Activated CD8-positive, alpha-beta T cell treated with anti-CD3 and anti-CD28 coated beads, Interleukin-2, amount 10 ng/mL, durations not matched to agents 7 days and 5 days (primary cell): ENCODE measurements at regions not wholly inside any gene's neighbourhood (a gene's known extent, or its start where the extent isn't known, plus 50 kb on each side); places are given as distances from the start of the nearest gene placed in this dataset.
A peak's percentile ranks its signal among the peaks of the same experiment; 100 is the strongest.

Experiments
- ATAC-seq: fragments of 150-1000 bp; cut with Tn5 transposase; one replicate; pipeline ENCODE4 v1.10.0; 2021; ENCODE audit warnings: moderate library complexity
- CTCF ChIA-PET: fragments of 350-600 bp; sonication (Branson Sonifier 250); formaldehyde crosslinking; loops from one replicate; lab custom pipeline; 2021; ENCODE audit warnings: antibody characterized with exemption; lab: Charles Lee
- POLR2A ChIA-PET: fragments of 350-600 bp; sonication (Branson Sonifier 250); formaldehyde crosslinking; loops from one replicate; lab custom pipeline; 2021; ENCODE audit warnings: antibody characterized with exemption; lab: Charles Lee
- DNase-seq: peaks from one replicate; pipeline ENCODE4 v3.0.0-alpha.2; 2020
- H3K27ac Mint-ChIP-seq: one replicate; pipeline ENCODE4 v1.8.0; 2021; ENCODE audit warnings: mild to moderate bottlenecking, mixed read lengths
- H3K27me3 Mint-ChIP-seq: one replicate; pipeline ENCODE4 v1.8.0; 2021; ENCODE audit warnings: low read depth, mixed read lengths
- H3K36me3 Mint-ChIP-seq: one replicate; pipeline ENCODE4 v1.8.0; 2021; ENCODE audit warnings: low read depth, mixed read lengths
- H3K4me1 Mint-ChIP-seq: one replicate; pipeline ENCODE4 v1.8.0; 2021; ENCODE audit warnings: low read depth, mixed read lengths
- H3K4me3 Mint-ChIP-seq: one replicate; pipeline ENCODE4 v1.8.0; 2021; ENCODE audit warnings: mild to moderate bottlenecking, mixed read lengths
- H3K9me3 Mint-ChIP-seq: one replicate; pipeline ENCODE4 v1.8.0; 2022; ENCODE audit warnings: mixed read lengths; ENCODE audit not compliant: insufficient read depth

GRCh38 chr6:26205161-26205624, 118.0 kb downstream of the HFE start:
- CTCF ChIA-PET = interaction anchor here (0.8 to 1.3 kb wide), 3 partner anchors 11 to 29 kb away, joined by 3 to 12 read pairs (median 3); a partner anchor contains a TSS
- H3K4me3 Mint-ChIP-seq = no peak overlapping the region
- DNase-seq (peak; percentile 92), ATAC-seq (peak; percentile 61)
- peaks cover 4% of the 10 kb centered on the region for H3K9me3 Mint-ChIP-seq
- H3K27ac Mint-ChIP-seq = no peak overlapping the region
- POLR2A ChIA-PET = interaction anchor here (0.6 to 30.7 kb wide), 28 partner anchors 10 to 1684 kb away, joined by 3 to 2224 read pairs (median 10); partner anchors contain the start of gene HMGN4
- no peaks in the 10 kb centered on the region for H3K36me3 Mint-ChIP-seq
- peaks cover 36% of the 10 kb centered on the region for H3K4me1 Mint-ChIP-seq
- no peaks in the 10 kb centered on the region for H3K27me3 Mint-ChIP-seq

DNA sequence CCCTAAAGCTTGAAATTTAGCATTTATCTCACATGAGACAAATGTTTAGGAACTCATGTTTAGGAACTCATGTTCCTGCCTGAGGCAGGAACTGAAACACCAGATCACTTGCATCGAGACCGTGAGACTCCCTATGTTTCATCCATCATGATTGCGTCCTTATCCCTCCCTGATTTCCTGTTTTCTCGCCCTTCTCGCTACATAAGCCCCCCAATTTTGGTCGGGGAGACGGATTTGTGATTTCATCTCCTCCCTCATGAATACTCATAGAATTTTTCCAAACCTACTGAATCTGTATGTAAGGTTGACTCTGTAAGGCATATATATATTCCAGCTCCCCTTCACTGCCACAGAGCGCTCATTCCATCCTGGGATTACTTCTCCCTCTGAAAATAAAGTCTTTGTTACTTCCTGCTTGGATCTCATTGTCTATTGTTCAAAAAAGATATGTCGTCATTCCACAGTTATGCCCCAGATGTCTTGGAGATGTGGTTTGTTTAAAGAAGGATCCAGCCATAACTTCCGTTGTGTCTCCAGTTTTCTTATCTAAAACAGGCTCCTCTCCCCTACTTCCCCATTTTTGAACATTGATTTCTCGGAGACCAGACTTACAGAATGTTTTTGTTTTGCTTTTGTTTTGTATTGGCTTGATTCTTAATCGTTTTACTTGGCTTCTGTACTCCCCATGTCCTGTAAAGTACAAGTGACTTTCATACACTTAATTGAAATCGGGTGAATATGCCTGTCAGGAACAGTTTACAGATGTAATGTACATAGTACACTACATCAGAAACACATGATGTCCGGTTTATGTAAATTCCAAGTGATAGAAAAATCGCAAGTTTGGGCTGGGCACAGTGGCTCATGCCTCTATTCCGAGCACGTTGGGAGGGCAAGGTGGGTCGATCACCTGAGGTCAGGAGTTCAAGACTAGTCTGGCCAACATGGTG, 118.7 kb downstream of the HFE start:
- Mint-ChIP-seq H3K4me3 (no peak overlapping the region), H3K27ac (no peak overlapping the region), H3K4me1 (peaks cover 34% of the 10 kb centered on the region), H3K27me3 (no peaks in the 10 kb centered on the region), H3K9me3 (peaks cover 4% of the 10 kb centered on the region), H3K36me3 (no peaks in the 10 kb centered on the region)
- DNase-seq (peak; percentile 33), ATAC-seq (peak; percentile 3)
- POLR2A ChIA-PET = interaction anchor here (0.6 to 30.7 kb wide), 28 partner anchors 10 to 1684 kb away, joined by 3 to 2224 read pairs (median 10); partner anchors contain the start of gene HMGN4
- CTCF ChIA-PET = interaction anchor here (0.8 to 1.9 kb wide), 4 partner anchors 11 to 29 kb away, joined by 3 to 12 read pairs (median 6); a partner anchor contains a TSS

DNA sequence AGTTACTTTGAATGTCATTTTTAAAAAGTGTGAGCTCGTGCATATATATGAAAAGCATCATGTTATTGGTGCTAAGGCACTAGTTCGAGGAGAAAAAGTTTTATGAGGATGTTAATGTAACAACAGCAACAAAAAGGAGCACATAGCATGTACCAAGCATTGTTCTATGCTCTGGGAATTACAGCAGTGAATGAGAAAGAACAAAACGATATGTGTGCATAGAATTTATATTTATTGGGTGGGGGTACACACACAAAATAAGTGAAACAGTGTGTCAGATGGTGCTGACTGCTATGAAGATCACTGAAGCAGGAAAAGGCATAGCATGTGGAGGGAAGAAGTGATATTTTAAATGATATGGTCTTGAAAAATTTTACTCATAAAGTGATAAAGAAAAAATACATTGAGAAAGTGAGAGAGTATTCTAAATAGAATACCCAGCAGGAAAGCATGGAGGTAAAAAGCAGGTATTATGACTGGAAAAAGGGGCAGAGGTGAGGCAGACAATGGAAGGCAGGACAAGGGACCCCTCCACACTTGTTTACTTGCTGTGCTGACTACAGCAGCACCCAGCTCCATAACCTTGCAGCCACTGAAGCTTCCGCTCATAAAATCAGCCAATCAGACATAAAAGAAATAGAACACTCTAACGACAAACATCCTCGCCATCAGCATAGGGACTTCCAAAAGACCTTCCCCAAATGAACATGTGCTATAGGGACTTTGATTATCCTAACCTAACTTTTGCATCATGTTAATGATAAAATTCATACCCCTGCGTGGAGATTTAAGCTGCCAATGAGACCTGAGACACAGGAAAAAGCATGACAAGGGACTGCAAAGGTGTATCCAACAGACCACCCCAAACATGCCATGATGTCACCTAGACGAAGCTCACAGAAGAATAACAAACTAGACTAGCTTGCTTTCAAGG, 119.9 kb downstream of the HFE start:
- no peak for ATAC-seq
- no peaks in the 10 kb centered on the region for H3K27me3 Mint-ChIP-seq
- no peak overlapping the region for H3K27ac Mint-ChIP-seq
- ChIA-PET CTCF (interaction anchor here (0.7 to 1.9 kb wide), 2 partner anchors 10 to 65 kb away, joined by 3 to 9 read pairs; a partner anchor contains a TSS), POLR2A (interaction anchor here (0.6 to 30.7 kb wide), 13 partner anchors 8 to 185 kb away, joined by 3 to 2224 read pairs (median 19); a partner anchor contains a TSS)
- peaks cover 4% of the 10 kb centered on the region for H3K9me3 Mint-ChIP-seq
- H3K36me3 Mint-ChIP-seq = no peaks in the 10 kb centered on the region
- H3K4me3 Mint-ChIP-seq = no peak overlapping the region
- H3K4me1 Mint-ChIP-seq = peaks cover 26% of the 10 kb centered on the region
- peak; percentile 13 for DNase-seq

GRCh38 chr6:26211963-26212362, 124.7 kb downstream of the HFE start:
- ChIA-PET CTCF (no interaction called here), POLR2A (interaction anchor here (27.2 to 30.7 kb wide), 2 partner anchors 16 to 23 kb away, joined by 1100 to 2224 read pairs; a partner anchor contains a TSS)
- ATAC-seq (no peak), DNase-seq (no peak)
- H3K4me3 Mint-ChIP-seq = no peak overlapping the region
- peaks cover 24% of the 10 kb centered on the region for H3K4me1 Mint-ChIP-seq
- no peak overlapping the region for H3K27ac Mint-ChIP-seq
- H3K36me3 Mint-ChIP-seq = no peaks in the 10 kb centered on the region
- H3K9me3 Mint-ChIP-seq = peaks cover 4% of the 10 kb centered on the region
- no peaks in the 10 kb centered on the region for H3K27me3 Mint-ChIP-seq

DNA sequence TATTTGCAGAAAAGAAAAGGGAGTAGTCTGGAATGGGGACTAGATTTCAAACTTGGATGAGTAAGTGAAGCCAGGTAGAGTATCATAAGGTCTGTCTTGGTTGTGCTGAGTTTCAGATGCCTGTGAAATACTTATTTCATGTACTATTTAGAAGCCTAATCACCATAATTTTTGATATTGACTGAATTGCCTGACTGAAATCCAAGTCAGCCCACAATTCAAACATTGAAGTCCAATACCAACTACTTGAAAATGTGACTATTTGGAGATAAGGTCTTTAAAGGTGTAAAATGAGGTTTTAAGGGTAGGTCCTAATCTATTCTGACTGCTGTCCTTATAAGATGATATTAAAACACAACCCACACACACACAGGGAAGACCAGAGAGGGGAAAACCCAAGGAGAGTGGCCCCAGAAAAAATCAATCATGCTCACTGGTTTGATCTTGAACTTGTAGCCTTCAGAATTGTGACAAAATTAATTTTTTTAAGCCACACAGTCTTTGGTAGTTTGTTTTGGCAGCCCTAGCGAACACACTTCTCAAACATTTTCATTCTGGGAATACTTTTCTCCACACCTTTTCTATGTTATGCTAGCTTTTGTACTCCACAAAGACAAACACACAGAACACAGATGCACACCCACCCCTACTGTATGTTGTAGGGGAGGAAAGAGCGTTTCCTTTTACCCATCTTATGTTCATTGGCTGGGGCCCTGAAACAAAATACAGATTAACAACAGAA, 126.3 kb downstream of the HFE start:
- ChIA-PET POLR2A (interaction anchor here (1.1 to 27.2 kb wide), 9 partner anchors 12 to 187 kb away, joined by 3 to 2224 read pairs (median 171); a partner anchor contains a TSS), CTCF (interaction anchor here (1.4 kb wide), 1 partner anchor 90 kb away, joined by 3 read pairs; a partner anchor contains a TSS)
- ATAC-seq = no peak
- no peak for DNase-seq
- peak overlapping the region; percentile 2 for H3K4me3 Mint-ChIP-seq
- H3K36me3 Mint-ChIP-seq = no peaks in the 10 kb centered on the region
- peaks cover 23% of the 10 kb centered on the region for H3K4me1 Mint-ChIP-seq
- peak overlapping the region; percentile 62 for H3K27ac Mint-ChIP-seq
- H3K9me3 Mint-ChIP-seq = peaks cover 1% of the 10 kb centered on the region
- H3K27me3 Mint-ChIP-seq = no peaks in the 10 kb centered on the region

DNA sequence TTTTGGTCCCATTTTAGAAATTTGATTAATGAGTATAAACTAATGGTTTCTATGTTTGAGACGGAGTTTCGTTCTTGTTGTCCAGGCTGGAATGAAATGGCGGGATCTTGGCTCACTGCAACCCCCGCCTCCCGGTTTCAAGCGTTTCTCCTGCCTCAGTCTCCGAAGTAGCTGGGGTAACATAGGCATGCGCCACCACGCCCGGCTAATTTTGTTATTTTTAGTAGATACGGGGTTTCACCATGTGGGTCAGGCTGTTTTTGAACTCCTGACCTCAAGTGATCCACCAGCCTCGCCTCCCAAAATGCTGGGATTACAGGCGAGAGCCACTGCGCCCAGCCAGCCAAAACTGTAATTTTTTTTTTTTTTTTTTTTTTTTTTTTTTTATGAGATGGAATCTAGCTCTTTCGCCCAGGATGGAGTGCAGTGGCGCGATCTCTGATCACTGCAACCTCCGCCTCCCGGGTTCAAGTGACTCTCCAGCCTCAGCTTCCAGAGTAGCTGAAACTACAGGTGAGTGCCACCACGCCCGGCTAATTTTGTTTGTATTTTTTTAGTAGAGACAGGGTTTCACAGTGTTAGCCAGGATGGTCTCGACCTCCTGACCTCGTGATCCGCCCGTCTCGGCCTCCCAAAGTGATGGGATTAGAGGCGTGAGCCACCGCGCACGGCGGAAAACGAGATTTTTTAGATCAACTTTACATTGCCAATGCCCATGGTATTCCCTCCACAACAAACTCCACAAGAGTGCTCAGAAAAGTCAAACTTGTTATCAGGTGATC, 127.8 kb downstream of the HFE start:
- Mint-ChIP-seq H3K27me3 (no peaks in the 10 kb centered on the region), H3K4me3 (no peak overlapping the region), H3K9me3 (no peaks in the 10 kb centered on the region), H3K36me3 (no peaks in the 10 kb centered on the region), H3K27ac (no peak overlapping the region), H3K4me1 (peaks cover 32% of the 10 kb centered on the region)
- ChIA-PET POLR2A (interaction anchor here (1.1 to 27.2 kb wide), 28 partner anchors 11 to 1678 kb away, joined by 3 to 2224 read pairs (median 38); a partner anchor contains a TSS), CTCF (interaction anchor here (1.0 to 3.1 kb wide), 10 partner anchors 10 to 91 kb away, joined by 3 to 13 read pairs (median 6); a partner anchor contains a TSS)
- peak; percentile 47 for DNase-seq
- peak; percentile 0 for ATAC-seq

GRCh38 chr6:26215585-26216358, 128.5 kb downstream of the HFE start:
- Mint-ChIP-seq H3K27ac (no peak overlapping the region), H3K4me1 (peaks cover 39% of the 10 kb centered on the region), H3K4me3 (no peak overlapping the region), H3K36me3 (no peaks in the 10 kb centered on the region), H3K9me3 (no peaks in the 10 kb centered on the region), H3K27me3 (no peaks in the 10 kb centered on the region)
- DNase-seq = peak; percentile 63
- ChIA-PET POLR2A (interaction anchor here (0.6 to 27.2 kb wide), 55 partner anchors 10 to 1678 kb away, joined by 3 to 2224 read pairs (median 9); partner anchors contain the start of genes HFE and HMGN4), CTCF (interaction anchor here (0.7 to 3.1 kb wide), 17 partner anchors 9 to 57 kb away, joined by 3 to 16 read pairs (median 5); a partner anchor contains a TSS)
- peak; percentile 37 for ATAC-seq

- Mint-ChIP-seq H3K36me3 (no peaks in the 10 kb centered on the region), H3K4me1 (peaks cover 43% of the 10 kb centered on the region), H3K27ac (no peak overlapping the region), H3K9me3 (no peaks in the 10 kb centered on the region), H3K4me3 (no peak overlapping the region), H3K27me3 (no peaks in the 10 kb centered on the region)
- POLR2A ChIA-PET = interaction anchor here (0.6 to 27.2 kb wide), 66 partner anchors 9 to 1677 kb away, joined by 3 to 2224 read pairs (median 6); partner anchors contain the start of genes HFE and HMGN4
- peak; percentile 67 for ATAC-seq
- CTCF ChIA-PET = interaction anchor here (0.7 to 3.1 kb wide), 20 partner anchors 9 to 106 kb away, joined by 3 to 16 read pairs (median 6); a partner anchor contains a TSS
- peak; percentile 93 for DNase-seq
Observed at GRCh38 chr6:26216359-26216885, 129.2 kb downstream of the HFE start.
